SK-MEL-5 (cell line): ENCODE measurements at regions not wholly inside any gene's neighbourhood (a gene's known extent, or its start where the extent isn't known, plus 50 kb on each side); places are given as distances from the start of the nearest gene placed in this dataset.
"Not testable (repeated sequence)": the region's sequence is repeated elsewhere in the genome, so short reads cannot be mapped to it uniquely, and the experiment has no call there.

ENCODE experiments used
- DNase-seq: peaks from one replicate; pipeline ENCODE4 v3.0.0-alpha.2; 2016; ENCODE audit warnings: low read depth, low spot score
- in situ Hi-C: cut with HindIII; loops from 2 replicates; pipeline ENCODE4 v1.10.0; 2016; ENCODE audit warnings: low sequenced_read_pairs, high pct_unique_total_duplicates, low pct_unique_long_range_greater_than_20kb

DNA sequence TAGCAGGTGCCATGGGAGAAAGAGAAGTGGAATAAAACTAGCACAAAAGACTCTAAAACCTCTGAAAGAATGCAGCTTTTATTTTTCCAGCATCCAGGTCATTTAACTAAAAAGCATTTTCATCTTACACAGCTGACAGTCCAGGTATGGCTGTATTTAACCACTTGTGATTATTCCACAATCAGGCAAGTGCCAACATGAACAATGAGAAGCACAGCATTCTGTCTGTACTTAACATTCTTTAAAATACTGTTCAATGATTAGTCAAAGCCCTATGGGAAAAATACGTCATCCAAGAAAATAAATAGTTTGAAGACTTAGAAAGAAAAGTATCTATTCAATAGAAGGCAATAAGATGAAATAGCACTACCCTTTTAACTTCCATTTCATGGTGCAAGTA, 246.9 kb downstream of the LIG4 start:
- in situ Hi-C loops = no loop called here
- no peak for DNase-seq

DNA sequence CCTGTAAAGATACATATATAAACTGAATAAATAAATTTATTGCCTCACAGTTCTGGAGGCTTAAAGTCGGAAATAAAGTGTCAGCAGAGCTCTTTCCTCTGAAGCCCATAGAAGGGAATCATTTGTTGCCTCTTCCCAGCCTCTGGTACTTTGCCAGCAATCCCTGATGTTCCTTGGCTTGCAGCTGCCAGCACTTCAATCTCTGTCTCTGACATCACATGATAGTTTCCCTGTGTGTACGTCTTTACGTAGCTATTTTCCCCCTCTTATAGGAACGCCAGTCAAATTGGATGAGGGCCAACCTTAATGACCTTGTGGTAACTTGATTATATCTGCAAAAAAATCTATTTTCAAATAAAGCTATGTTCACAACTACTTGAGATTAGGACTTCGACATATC, 250.9 kb downstream of the LIG4 start:
- in situ Hi-C loops = no loop called here
- DNase-seq = no peak

GRCh38 chr13:107961849-107962608, 253.3 kb downstream of the LIG4 start:
- in situ Hi-C loops = no loop called here
- DNase-seq = no peak

GRCh38 chr13:107960301-107960700, 255.0 kb downstream of the LIG4 start:
- in situ Hi-C loops = no loop called here
- no peak for DNase-seq

DNA sequence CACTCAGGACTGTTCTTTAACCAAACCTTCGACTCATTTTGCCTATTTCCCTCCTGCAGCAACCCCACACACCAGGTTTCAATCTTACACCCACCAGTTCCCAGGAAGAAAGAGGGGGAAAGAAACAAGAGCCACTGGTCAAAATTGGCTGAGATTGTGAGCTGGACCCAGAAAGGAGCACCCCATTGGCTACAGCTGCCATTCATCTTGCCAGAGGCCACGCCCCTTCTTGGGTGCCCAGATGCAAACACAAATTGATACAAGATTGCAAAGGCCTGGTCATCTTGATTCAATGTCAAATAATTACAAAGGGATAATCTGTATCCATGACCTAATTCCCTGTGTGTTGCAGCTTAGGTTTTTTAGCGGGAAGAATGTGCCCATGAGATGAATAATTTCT, 258.4 kb downstream of the LIG4 start:
- in situ Hi-C loops = no loop called here
- DNase-seq = no peak

DNA sequence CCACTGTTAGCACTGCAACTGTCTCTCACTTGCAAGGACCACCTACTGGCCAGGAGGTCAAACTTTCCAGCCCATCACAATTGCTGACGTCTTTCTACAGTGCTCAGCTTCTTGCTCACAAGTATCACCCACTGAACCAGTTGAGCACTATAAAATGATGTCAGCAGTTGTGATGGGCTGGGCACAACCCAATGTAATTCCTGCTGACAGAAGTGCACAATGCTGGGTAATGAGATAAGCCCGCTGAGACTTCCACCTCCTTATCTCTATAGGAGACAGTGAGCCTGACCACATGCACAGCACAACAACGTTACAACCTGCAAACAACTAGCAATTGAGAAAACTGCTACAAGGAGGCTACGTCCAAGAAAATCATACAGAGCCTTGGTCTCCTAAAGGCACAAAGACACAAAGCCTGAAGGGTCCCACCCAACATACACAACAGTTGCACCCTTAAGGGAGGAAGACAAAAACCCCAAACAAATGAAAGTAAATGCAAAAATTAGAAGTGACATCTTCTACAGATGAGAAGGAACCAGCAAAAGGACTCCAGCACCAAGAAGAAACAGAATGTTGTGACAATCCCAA, 273.2 kb downstream of the LIG4 start:
- in situ Hi-C loops = no loop called here
- no peak for DNase-seq

- DNase-seq = no peak
- in situ Hi-C loops = no loop called here
Measured at GRCh38 chr13:107941345-107942029, 273.8 kb downstream of the LIG4 start.

DNA sequence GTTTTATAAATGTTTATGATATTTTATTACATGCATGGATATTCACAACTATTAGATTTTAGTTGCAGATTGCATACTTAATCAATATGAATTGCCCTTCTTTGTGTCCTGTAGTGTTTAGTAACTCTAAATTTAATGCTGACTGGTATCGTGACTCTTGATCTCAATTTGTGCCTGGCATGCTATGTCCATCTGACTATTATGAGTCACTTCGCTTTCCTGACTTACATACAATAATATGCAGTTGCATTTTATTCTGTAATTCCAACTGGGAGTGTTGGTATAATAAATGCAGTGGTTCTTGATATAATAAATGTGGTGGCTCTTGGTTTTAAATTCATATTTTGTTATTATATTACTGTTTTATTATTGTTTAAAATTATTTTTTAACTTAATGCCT, 277.5 kb downstream of the LIG4 start:
- in situ Hi-C loops = no loop called here
- no peak for DNase-seq

GRCh38 chr13:107931056-107931455, 284.3 kb downstream of the LIG4 start:
- in situ Hi-C loops = no loop called here
- no peak for DNase-seq

- DNase-seq = no peak
- in situ Hi-C loops = no loop called here
Measured at GRCh38 chr13:107928762-107929161, 286.6 kb downstream of the LIG4 start.

- in situ Hi-C loops = no loop called here
- DNase-seq = no peak
Measured at GRCh38 chr13:107927557-107927956, 287.8 kb downstream of the LIG4 start.

GRCh38 chr13:107926515-107926914, 288.8 kb downstream of the LIG4 start:
- DNase-seq, in situ Hi-C loops: not testable (repeated sequence)

- in situ Hi-C loops, DNase-seq: not testable (repeated sequence)
Measured at GRCh38 chr13:107916902-107917301, 298.4 kb downstream of the LIG4 start.

- in situ Hi-C loops = no loop called here
- DNase-seq = no peak
Measured at GRCh38 chr13:107912745-107913144, 302.6 kb downstream of the LIG4 start.

DNA sequence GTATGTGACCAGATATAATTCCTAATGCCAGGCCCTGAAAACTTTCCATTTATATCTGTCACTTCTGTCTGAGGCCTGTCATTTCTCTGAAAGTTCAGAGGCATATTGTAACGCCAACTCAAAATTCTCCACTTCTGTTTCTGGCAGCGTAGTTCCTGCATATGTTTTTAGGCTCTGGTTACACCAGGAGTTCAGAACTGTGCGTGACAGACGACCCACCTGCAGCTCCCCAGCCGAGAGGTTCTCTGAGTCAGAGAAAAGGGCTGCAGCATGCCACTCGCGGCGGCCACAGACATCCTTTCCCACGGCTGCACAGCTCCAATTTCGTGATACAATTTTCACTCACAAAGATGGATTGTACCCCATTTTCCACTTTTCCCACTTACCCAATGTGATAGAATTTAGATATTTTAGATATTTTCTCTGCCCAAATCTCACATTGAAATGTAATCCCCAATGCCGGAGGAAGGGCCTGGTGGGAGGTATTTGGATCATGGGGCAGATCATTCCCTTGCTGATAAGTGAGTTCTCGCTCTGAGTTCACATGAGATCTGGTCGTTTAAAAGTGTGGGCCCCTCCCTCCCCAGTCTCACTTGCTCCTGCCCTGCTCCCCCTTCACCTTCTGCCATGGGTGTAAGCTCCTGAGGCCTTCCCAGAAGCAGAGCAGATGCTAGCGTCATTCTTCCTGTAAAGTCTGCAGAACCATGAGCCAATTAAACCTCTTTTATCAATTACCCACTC, 308.1 kb downstream of the LIG4 start:
- in situ Hi-C loops = no loop called here
- DNase-seq = no peak

- peak; percentile 24 for DNase-seq
- in situ Hi-C loops = no loop called here
Measured at GRCh38 chr13:107906131-107906530, 309.2 kb downstream of the LIG4 start.

DNA sequence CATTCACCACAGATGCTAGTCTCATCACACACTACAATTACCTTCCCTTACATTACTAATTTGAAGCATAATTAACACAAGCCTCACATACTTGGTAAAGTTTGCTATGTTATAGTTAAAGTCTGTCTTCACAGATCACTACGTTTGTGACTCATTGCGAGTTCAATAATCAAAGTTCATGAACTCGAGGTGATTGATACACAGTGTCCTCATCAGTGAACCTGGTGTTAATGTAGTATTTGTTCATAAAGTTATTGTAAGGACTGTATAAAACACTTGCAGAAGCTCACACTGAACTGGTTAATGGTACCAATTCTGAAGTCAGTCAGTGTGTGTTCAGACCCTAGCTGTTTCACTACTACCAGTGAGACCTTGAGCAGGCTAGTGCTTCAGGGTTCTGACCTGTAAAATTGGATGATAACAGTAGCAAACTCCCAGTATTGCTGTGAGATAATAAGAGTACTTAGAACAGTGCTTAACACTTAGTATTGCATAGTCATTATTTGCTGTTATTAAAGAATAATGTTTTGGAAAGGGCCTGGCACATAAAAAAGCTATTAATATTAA, 313.3 kb downstream of the LIG4 start:
- no peak for DNase-seq
- in situ Hi-C loops = no loop called here

GRCh38 chr13:107901230-107901629, 314.1 kb downstream of the LIG4 start:
- in situ Hi-C loops = no loop called here
- no peak for DNase-seq
